T-helper 17 cell (primary cell): ENCODE measurements at regions not wholly inside any gene's neighbourhood (a gene's known extent, or its start where the extent isn't known, plus 50 kb on each side); places are given as distances from the start of the nearest gene placed in this dataset.
"Not testable (repeated sequence)": the region's sequence is repeated elsewhere in the genome, so short reads cannot be mapped to it uniquely, and the experiment has no call there.

Source experiments
- ATAC-seq: fragments of 150-1000 bp; cut with Tn5 transposase; 2 replicates; pipeline ENCODE4 v1.10.0; 2021; ENCODE audit warnings: mild to moderate bottlenecking, moderate library complexity
- DNase-seq, 3 donors: peaks; one replicate each; pipeline versions ENCODE4 v3.0.0 to v3.0.0-alpha.2; 2020 to 2021
- H3K9me3 ChIP-seq: one replicate; pipeline ENCODE4 v1.7.0; 2013; ENCODE audit warnings: low read length, mild to moderate bottlenecking; ENCODE audit not compliant: control insufficient read depth, poor library complexity, severe bottlenecking
- H3K27ac Mint-ChIP-seq: one replicate; pipeline ENCODE4 v1.8.0; 2022; ENCODE audit warnings: mild to moderate bottlenecking, moderate library complexity, mixed read lengths
- H3K27me3 Mint-ChIP-seq: one replicate; pipeline ENCODE4 v1.8.0; 2022; ENCODE audit warnings: mixed read lengths
- H3K36me3 Mint-ChIP-seq: one replicate; pipeline ENCODE4 v1.8.0; 2022; ENCODE audit warnings: low read depth, mixed read lengths
- H3K4me1 Mint-ChIP-seq: one replicate; pipeline ENCODE4 v1.8.0; 2022; ENCODE audit warnings: mild to moderate bottlenecking, mixed read lengths
- H3K4me3 Mint-ChIP-seq: one replicate; pipeline ENCODE4 v1.8.0; 2022; ENCODE audit warnings: mild to moderate bottlenecking, moderate library complexity, mixed read lengths

- H3K27me3 Mint-ChIP-seq, result peaks cover 11% of the 10 kb centered on the region
- no peak for ATAC-seq
- no peak overlapping the region for H3K27ac Mint-ChIP-seq
- H3K4me1 Mint-ChIP-seq, result no peaks in the 10 kb centered on the region
- H3K36me3 Mint-ChIP-seq, result peaks cover 2% of the 10 kb centered on the region
- H3K4me3 Mint-ChIP-seq, result no peak overlapping the region
- peaks cover 3% of the 10 kb centered on the region for H3K9me3 ChIP-seq
- DNase-seq, result no peak
Measured at GRCh38 chr13:43946281-43946680, 66.6 kb downstream of the LACC1 start.

- H3K4me3 Mint-ChIP-seq, result no peak overlapping the region
- no peak overlapping the region for H3K27ac Mint-ChIP-seq
- peaks cover 3% of the 10 kb centered on the region for H3K9me3 ChIP-seq
- H3K27me3 Mint-ChIP-seq, result peaks cover 13% of the 10 kb centered on the region
- peaks cover 2% of the 10 kb centered on the region for H3K36me3 Mint-ChIP-seq
- ATAC-seq (no peak), DNase-seq (no peak)
- no peaks in the 10 kb centered on the region for H3K4me1 Mint-ChIP-seq
Measured at GRCh38 chr13:43947897-43948458, 68.3 kb downstream of the LACC1 start.

GRCh38 chr13:43953370-43953769 is 73.7 kb downstream of the LACC1 start:
- DNase-seq (no peak), ATAC-seq (no peak)
- Mint-ChIP-seq H3K36me3 (peaks cover 2% of the 10 kb centered on the region), H3K4me1 (no peaks in the 10 kb centered on the region), H3K4me3 (no peak overlapping the region), H3K27me3 (peaks cover 42% of the 10 kb centered on the region), H3K27ac (no peak overlapping the region)
- no peaks in the 10 kb centered on the region for H3K9me3 ChIP-seq

- H3K27me3 Mint-ChIP-seq, result peaks cover 43% of the 10 kb centered on the region
- not testable (repeated sequence) for DNase-seq, H3K36me3 Mint-ChIP-seq, ATAC-seq, H3K4me1 Mint-ChIP-seq, H3K4me3 Mint-ChIP-seq, H3K9me3 ChIP-seq, H3K27ac Mint-ChIP-seq
Measured at GRCh38 chr13:43956975-43957374, 77.3 kb downstream of the LACC1 start.

- DNase-seq (no peak), ATAC-seq (no peak)
- no peaks in the 10 kb centered on the region for H3K4me1 Mint-ChIP-seq
- no peaks in the 10 kb centered on the region for H3K9me3 ChIP-seq
- H3K27me3 Mint-ChIP-seq, result peaks cover 26% of the 10 kb centered on the region
- no peak overlapping the region for H3K27ac Mint-ChIP-seq
- no peaks in the 10 kb centered on the region for H3K36me3 Mint-ChIP-seq
- no peak overlapping the region for H3K4me3 Mint-ChIP-seq
Measured at GRCh38 chr13:43959291-43959690, 79.6 kb downstream of the LACC1 start.

GRCh38 chr13:43961909-43962308 is 82.2 kb downstream of the LACC1 start:
- H3K27me3 Mint-ChIP-seq, result peaks cover 6% of the 10 kb centered on the region
- no peaks in the 10 kb centered on the region for H3K9me3 ChIP-seq
- H3K4me3 Mint-ChIP-seq, result no peak overlapping the region
- H3K27ac Mint-ChIP-seq, result no peak overlapping the region
- ATAC-seq, result no peak
- no peaks in the 10 kb centered on the region for H3K4me1 Mint-ChIP-seq
- DNase-seq, result no peak
- H3K36me3 Mint-ChIP-seq, result peaks cover 2% of the 10 kb centered on the region

- DNase-seq (no peak), ATAC-seq (no peak)
- no peaks in the 10 kb centered on the region for H3K9me3 ChIP-seq
- Mint-ChIP-seq H3K4me1 (no peaks in the 10 kb centered on the region), H3K4me3 (no peak overlapping the region), H3K27ac (no peak overlapping the region), H3K36me3 (peaks cover 2% of the 10 kb centered on the region), H3K27me3 (no peaks in the 10 kb centered on the region)
Measured at GRCh38 chr13:43963726-43964125, 84.0 kb downstream of the LACC1 start.

GRCh38 chr13:43964698-43965458 is 85.2 kb downstream of the LACC1 start:
- H3K27me3 Mint-ChIP-seq, result no peaks in the 10 kb centered on the region
- H3K27ac Mint-ChIP-seq, result no peak overlapping the region
- peaks cover 2% of the 10 kb centered on the region for H3K36me3 Mint-ChIP-seq
- no peak overlapping the region for H3K4me3 Mint-ChIP-seq
- no peaks in the 10 kb centered on the region for H3K4me1 Mint-ChIP-seq
- H3K9me3 ChIP-seq, result no peaks in the 10 kb centered on the region
- ATAC-seq, result no peak
- no peak for DNase-seq

- H3K36me3 Mint-ChIP-seq, result peaks cover 2% of the 10 kb centered on the region
- no peaks in the 10 kb centered on the region for H3K27me3 Mint-ChIP-seq
- H3K4me3 Mint-ChIP-seq, result no peak overlapping the region
- ATAC-seq, result no peak
- DNase-seq, result no peak
- no peaks in the 10 kb centered on the region for H3K4me1 Mint-ChIP-seq
- no peaks in the 10 kb centered on the region for H3K9me3 ChIP-seq
- no peak overlapping the region for H3K27ac Mint-ChIP-seq
Measured at GRCh38 chr13:43965459-43965845, 85.7 kb downstream of the LACC1 start.

GRCh38 chr13:43968251-43968942 is 88.7 kb downstream of the LACC1 start:
- H3K27ac Mint-ChIP-seq, H3K36me3 Mint-ChIP-seq, H3K9me3 ChIP-seq, H3K27me3 Mint-ChIP-seq, H3K4me1 Mint-ChIP-seq, DNase-seq, H3K4me3 Mint-ChIP-seq, ATAC-seq: not testable (repeated sequence)

- H3K36me3 Mint-ChIP-seq, H3K9me3 ChIP-seq, H3K4me3 Mint-ChIP-seq, ATAC-seq, H3K4me1 Mint-ChIP-seq, H3K27me3 Mint-ChIP-seq, H3K27ac Mint-ChIP-seq, DNase-seq: not testable (repeated sequence)
Measured at GRCh38 chr13:43968943-43969690, 89.4 kb downstream of the LACC1 start.

GRCh38 chr13:43969919-43970318 is 90.2 kb downstream of the LACC1 start:
- not testable (repeated sequence) for H3K36me3 Mint-ChIP-seq, H3K27ac Mint-ChIP-seq, H3K27me3 Mint-ChIP-seq, H3K4me1 Mint-ChIP-seq, H3K4me3 Mint-ChIP-seq, H3K9me3 ChIP-seq, ATAC-seq, DNase-seq

GRCh38 chr13:43970520-43971242 is 91.0 kb downstream of the LACC1 start:
- not testable (repeated sequence) for H3K9me3 ChIP-seq, H3K27ac Mint-ChIP-seq, H3K27me3 Mint-ChIP-seq, H3K36me3 Mint-ChIP-seq, DNase-seq, H3K4me1 Mint-ChIP-seq, H3K4me3 Mint-ChIP-seq, ATAC-seq
